ENCODE measurements at regions not wholly inside any gene's neighbourhood (a gene's known extent, or its start where the extent isn't known, plus 50 kb on each side); places are given as distances from the start of the nearest gene placed in this dataset.
A peak's percentile ranks its signal among the peaks of the same experiment; 100 is the strongest.

DNA sequence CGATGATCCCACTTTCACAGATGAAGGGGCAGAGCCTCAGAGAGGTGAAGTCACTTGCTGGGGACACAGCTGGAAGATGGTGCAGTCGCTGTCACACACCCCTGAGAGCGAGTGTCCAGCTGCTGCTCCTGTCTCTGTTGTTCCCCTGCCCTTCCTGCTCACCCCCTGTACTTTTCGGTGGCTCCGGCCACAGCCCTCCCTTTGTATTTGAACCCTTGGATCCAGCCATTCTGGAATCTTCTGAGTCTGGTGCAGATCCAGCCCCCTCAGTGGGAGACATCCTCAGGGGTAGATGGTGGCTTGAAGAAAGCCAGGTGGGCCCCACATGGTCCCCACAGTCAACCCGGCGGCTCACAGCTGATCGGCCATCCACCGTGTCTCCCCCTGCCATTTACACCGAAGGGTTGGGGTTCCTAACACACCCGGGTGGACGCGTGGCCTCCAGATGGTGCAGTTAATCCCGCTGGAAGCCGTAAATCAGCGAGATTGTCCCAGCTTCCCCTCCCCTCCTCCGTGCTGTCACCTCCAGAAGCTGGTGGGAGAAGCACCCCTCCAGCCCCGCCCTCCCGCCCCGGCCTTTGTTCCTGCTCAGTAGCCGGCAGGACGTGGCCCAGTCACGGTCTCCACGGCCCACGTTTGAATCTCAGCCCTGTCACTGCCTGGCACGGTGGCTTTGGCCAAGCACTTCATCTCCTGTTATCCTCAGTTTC, 204.8 kb downstream of the C9orf50 start:
- intact Hi-C loops (cut with DNase I; ENCODE audit: low total_unique reads), result no loop called here
- TF ChIP-seq, protein P1, sequence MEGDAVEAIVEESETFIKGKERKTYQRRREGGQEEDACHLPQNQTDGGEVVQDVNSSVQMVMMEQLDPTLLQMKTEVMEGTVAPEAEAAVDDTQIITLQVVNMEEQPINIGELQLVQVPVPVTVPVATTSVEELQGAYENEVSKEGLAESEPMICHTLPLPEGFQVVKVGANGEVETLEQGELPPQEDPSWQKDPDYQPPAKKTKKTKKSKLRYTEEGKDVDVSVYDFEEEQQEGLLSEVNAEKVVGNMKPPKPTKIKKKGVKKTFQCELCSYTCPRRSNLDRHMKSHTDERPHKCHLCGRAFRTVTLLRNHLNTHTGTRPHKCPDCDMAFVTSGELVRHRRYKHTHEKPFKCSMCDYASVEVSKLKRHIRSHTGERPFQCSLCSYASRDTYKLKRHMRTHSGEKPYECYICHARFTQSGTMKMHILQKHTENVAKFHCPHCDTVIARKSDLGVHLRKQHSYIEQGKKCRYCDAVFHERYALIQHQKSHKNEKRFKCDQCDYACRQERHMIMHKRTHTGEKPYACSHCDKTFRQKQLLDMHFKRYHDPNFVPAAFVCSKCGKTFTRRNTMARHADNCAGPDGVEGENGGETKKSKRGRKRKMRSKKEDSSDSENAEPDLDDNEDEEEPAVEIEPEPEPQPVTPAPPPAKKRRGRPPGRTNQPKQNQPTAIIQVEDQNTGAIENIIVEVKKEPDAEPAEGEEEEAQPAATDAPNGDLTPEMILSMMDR (IDR thresholded peaks at IDR 0.05), result no peak
- TF ChIP-seq POLR2A (IDR thresholded peaks at IDR 0.05), result no peak
- WGBS, 2 donors, result 61 to 73% methylated on average over 25 to 26 of the region's 26 CpGs
- H3K4me3 ChIP-seq (ENCODE audit: low read depth, poor library complexity, severe bottlenecking), result no peak overlapping the region
- DNase-seq (ENCODE audit: low spot score in 2 of 2), result no peak

DNA sequence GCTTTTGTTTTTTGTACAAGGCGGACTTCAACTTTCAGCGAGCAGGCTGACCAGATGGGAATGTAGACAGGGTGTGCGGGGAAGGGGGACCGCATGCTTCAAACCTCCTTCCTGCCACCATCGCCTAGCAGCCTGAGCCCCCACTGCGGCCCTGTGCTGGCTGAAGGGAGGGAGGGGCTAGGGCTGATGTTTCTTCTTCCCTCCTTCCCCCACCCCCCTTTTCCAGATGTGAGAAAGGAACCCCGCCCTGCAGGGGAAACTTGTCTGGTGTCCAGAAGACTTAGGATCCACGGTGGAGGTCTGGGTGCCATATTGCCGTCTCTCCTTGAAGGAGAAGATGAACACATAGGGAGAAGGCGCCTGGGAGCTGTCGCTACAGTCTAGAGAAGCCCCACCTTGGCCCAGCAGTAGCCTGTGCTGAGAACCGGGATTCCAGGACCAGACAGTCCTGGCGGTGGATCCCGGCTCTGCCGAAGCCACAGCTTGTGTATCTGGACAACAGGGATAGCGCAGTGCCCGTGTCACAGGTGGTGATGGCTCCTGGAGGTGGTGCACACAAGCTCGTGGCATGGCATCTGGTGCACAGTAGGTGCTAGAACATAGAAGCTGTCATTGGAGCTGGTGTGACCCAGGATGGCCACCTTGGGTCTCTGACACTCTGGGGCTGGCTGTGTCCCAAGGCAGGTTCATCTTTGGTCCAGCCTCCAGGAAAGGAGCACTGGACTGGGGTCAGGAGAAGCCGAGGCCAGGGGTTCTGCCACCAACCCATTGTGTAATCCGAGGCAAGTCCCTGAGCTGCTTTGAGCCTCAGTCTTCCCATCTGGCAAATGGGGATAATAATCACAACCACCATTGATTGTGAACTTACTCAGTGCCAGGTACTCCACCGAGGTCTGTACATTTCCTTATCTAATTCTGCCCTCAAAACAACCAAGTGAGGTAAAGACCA, 205.6 kb downstream of the C9orf50 start:
- no peak overlapping the region for H3K4me3 ChIP-seq (ENCODE audit: low read depth, poor library complexity, severe bottlenecking)
- no peak for TF ChIP-seq POLR2A (IDR thresholded peaks at IDR 0.05)
- TF ChIP-seq, protein P1 (IDR thresholded peaks at IDR 0.05), result no peak
- 72 to 73% methylated on average over 21 of the region's 21 CpGs for WGBS, 2 donors
- DNase-seq (ENCODE audit: low spot score in 2 of 2), result peak in 1 of 2 donors; percentile 38
- intact Hi-C loops (cut with DNase I; ENCODE audit: low total_unique reads), result no loop called here

DNA sequence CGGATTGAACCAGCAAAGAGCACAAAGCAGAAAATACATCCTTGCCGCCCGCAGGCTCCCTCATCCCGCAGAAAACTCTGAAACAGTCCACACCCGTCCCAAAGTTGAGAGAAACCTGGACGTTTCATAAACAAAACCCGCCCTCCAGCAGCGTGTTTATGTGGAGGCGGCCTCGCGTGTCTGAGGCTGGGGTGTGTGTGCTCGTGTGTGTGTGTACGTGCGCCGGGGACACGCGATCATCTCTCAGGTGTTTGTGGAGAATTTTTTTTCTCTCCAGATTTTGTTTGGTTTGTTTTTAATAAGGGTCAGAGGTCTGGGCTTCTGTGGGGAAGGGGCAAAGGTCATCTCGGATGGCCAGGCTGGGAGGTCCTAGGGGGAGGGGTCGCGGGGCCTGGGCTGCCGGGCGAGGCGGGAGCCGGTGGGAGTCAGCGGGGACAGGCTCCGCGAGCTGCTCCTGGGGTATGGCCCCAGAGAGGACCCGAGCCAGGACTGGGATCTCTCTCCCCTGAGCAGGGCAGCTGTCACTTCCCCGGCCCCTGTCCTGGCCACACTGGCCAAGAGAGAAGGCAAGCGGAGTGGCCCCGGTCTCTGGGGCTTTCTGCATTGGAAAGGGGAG, 206.4 kb downstream of the C9orf50 start:
- no peak overlapping the region for H3K4me3 ChIP-seq (ENCODE audit: low read depth, poor library complexity, severe bottlenecking)
- WGBS, 2 donors, result 16 to 28% methylated on average over 29 to 31 of the region's 31 CpGs
- peak; percentile 58 to 92 for DNase-seq (ENCODE audit: low spot score in 2 of 2)
- no peak for TF ChIP-seq POLR2A (IDR thresholded peaks at IDR 0.05)
- TF ChIP-seq, protein P1 (IDR thresholded peaks at IDR 0.05), result no peak
- intact Hi-C loops (cut with DNase I; ENCODE audit: low total_unique reads), result no loop called here

DNA sequence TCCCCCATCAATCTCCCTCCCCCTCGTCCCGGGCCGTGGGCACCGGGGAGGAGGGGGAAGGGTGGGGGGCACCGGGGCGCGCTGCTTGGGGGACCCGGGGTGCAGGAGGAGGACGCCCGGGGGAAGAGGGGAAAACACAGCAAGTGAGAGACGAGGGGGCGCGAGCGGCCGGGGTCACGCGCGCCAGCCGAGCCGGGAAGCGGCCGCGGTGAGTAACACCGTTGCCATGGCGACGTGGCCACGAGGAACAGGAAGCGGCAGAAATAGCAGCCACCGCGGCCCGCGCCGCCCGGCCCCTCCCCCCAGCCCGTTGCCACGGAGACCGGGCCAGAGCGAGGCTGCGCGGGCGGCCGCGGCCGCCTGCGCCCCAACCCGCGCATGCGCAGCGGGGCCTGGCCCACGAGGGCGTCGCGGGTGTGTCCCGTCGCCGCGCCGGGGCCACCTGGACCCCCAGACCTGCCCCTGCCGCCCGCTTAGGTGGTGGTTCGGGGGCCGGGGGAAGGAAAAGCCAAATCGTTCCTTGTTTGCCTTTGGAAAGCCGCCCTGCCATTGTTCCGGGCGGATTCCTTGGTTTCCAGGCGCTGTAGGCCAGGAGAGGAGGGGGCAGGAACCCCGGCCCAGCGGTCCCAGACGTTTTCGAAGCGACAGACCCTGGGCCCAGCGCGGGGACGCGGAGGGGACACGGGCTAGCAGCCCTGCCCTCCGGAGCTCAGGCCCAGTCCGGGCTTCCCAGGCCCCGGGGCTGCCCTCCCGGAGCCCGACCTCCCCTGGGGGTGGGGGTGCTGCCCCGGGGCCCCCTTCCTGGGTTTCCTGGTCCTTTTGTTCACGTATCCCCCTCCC, 207.1 kb downstream of the C9orf50 start:
- DNase-seq (ENCODE audit: low spot score in 2 of 2), result peak; percentile 97 to 100
- TF ChIP-seq, protein P1 (IDR thresholded peaks at IDR 0.05), result no peak
- no peak for TF ChIP-seq POLR2A (IDR thresholded peaks at IDR 0.05)
- 1% methylated on average over 25 to 69 of the region's 84 CpGs for WGBS, 2 donors
- peak overlapping the region; percentile 35 for H3K4me3 ChIP-seq (ENCODE audit: low read depth, poor library complexity, severe bottlenecking)
- intact Hi-C loops (cut with DNase I; ENCODE audit: low total_unique reads), result no loop called here
